H1 (cell line): ENCODE measurements at regions not wholly inside any gene's neighbourhood (a gene's known extent, or its start where the extent isn't known, plus 50 kb on each side); places are given as distances from the start of the nearest gene placed in this dataset.

Source experiments
- BACH1 ChIP-seq: IDR thresholded peaks from 2 replicates; pipeline ENCODE4 v1.6.1; 2012; ENCODE audit warnings: low read length, improper control_type of control experiment
- HDAC6 ChIP-seq: IDR thresholded peaks from one replicate; pipeline ENCODE4 v1.7.1; 2012; ENCODE audit warnings: low read depth, mild to moderate bottlenecking, inconsistent platforms, low read length, moderate library complexity
- SIRT6 ChIP-seq: IDR thresholded peaks from one replicate; pipeline ENCODE4 v1.7.1; 2012; ENCODE audit warnings: low read length, inconsistent platforms

GRCh38 chr5:116862632-116863455, 288.2 kb upstream of the SEMA6A start (continued):
- no peak for TF ChIP-seq HDAC6
- no peak for TF ChIP-seq BACH1
- TF ChIP-seq SIRT6 = no peak
